ENCODE measurements at regions not wholly inside any gene's neighbourhood (a gene's known extent, or its start where the extent isn't known, plus 50 kb on each side); places are given as distances from the start of the nearest gene placed in this dataset.

- DNase-seq (ENCODE audit: low spot score), result no peak
These were observed 125.9 kb upstream of the FSTL4 start for GRCh38 chr5:133738271-133738670.

GRCh38 chr5:133736512-133736911 lies 124.2 kb upstream of the FSTL4 start:
- no peak for DNase-seq (ENCODE audit: low spot score)

- no peak for DNase-seq (ENCODE audit: low spot score)
These were observed 123.0 kb upstream of the FSTL4 start for GRCh38 chr5:133735346-133735745.

GRCh38 chr5:133734916-133735315 lies 122.6 kb upstream of the FSTL4 start:
- no peak for DNase-seq (ENCODE audit: low spot score)

- no peak for DNase-seq (ENCODE audit: low spot score)
These were observed 120.2 kb upstream of the FSTL4 start for GRCh38 chr5:133732536-133732935.

GRCh38 chr5:133731951-133732350 lies 119.6 kb upstream of the FSTL4 start:
- no peak for DNase-seq (ENCODE audit: low spot score)

GRCh38 chr5:133730866-133731265 lies 118.5 kb upstream of the FSTL4 start:
- DNase-seq (ENCODE audit: low spot score), result no peak

- no peak for DNase-seq (ENCODE audit: low spot score)
These were observed 118.0 kb upstream of the FSTL4 start for GRCh38 chr5:133730346-133730745.

- no peak for DNase-seq (ENCODE audit: low spot score)
These were observed 117.5 kb upstream of the FSTL4 start for GRCh38 chr5:133729800-133730199.

GRCh38 chr5:133728475-133728874 lies 116.1 kb upstream of the FSTL4 start:
- no peak for DNase-seq (ENCODE audit: low spot score)

- DNase-seq (ENCODE audit: low spot score), result no peak
These were observed 115.3 kb upstream of the FSTL4 start for GRCh38 chr5:133727636-133728035.

- no peak for DNase-seq (ENCODE audit: low spot score)
These were observed 111.5 kb upstream of the FSTL4 start for GRCh38 chr5:133723651-133724366.

GRCh38 chr5:133723126-133723525 lies 110.8 kb upstream of the FSTL4 start:
- DNase-seq (ENCODE audit: low spot score), result no peak

GRCh38 chr5:133721365-133721764 lies 109.0 kb upstream of the FSTL4 start:
- no peak for DNase-seq (ENCODE audit: low spot score)

GRCh38 chr5:133718457-133718856 lies 106.1 kb upstream of the FSTL4 start:
- DNase-seq (ENCODE audit: low spot score), result no peak

- DNase-seq (ENCODE audit: low spot score), result no peak
These were observed 104.3 kb upstream of the FSTL4 start for GRCh38 chr5:133716532-133717183.

- DNase-seq (ENCODE audit: low spot score), result no peak
These were observed 103.3 kb upstream of the FSTL4 start for GRCh38 chr5:133715616-133716015.

GRCh38 chr5:133715216-133715615 lies 102.9 kb upstream of the FSTL4 start:
- DNase-seq (ENCODE audit: low spot score), result no peak

- DNase-seq (ENCODE audit: low spot score), result no peak
These were observed 102.0 kb upstream of the FSTL4 start for GRCh38 chr5:133714161-133714915.

GRCh38 chr5:133713751-133714150 lies 101.4 kb upstream of the FSTL4 start:
- DNase-seq (ENCODE audit: low spot score), result no peak

GRCh38 chr5:133713209-133713608 lies 100.9 kb upstream of the FSTL4 start:
- no peak for DNase-seq (ENCODE audit: low spot score)

GRCh38 chr5:133712562-133712961 lies 100.2 kb upstream of the FSTL4 start:
- no peak for DNase-seq (ENCODE audit: low spot score)

GRCh38 chr5:133709209-133709725 lies 96.9 kb upstream of the FSTL4 start:
- DNase-seq (ENCODE audit: low spot score), result peak; percentile 58
